Spleen (tissue), 11 donors: ENCODE measurements at regions not wholly inside any gene's neighbourhood (a gene's known extent, or its start where the extent isn't known, plus 50 kb on each side); places are given as distances from the start of the nearest gene placed in this dataset.

ENCODE experiments used
- DNase-seq: peaks from one replicate; pipeline ENCODE4 v3.0.0-alpha.2; 2020
- H3K27ac ChIP-seq, 8 donors: fragments of 200-600 bp; sonication (generic) in 7 of 8; 1 replicate in 4 of 8; 2 replicates in 4 of 8; pipeline versions ENCODE4 v1.5.0 to v1.8.0; 2016 to 2021; ENCODE audit warnings: inconsistent platforms in 4 of 8, mild to moderate bottlenecking in 4 of 8, moderate library complexity in 1 of 8
- H3K27me3 ChIP-seq, 7 donors: fragments of 200-600 bp; sonication (generic) in 6 of 7; replicated peaks in 1 of 7; 1 replicate in 4 of 7; 2 replicates in 3 of 7; pipeline versions ENCODE4 v1.5.0 to v1.8.0; 2016 to 2021; ENCODE audit warnings: inconsistent platforms in 3 of 7, mild to moderate bottlenecking in 1 of 7
- H3K36me3 ChIP-seq, 6 donors: fragments of 200-600 bp; sonication (generic) in 5 of 6; 1 replicate in 4 of 6; 2 replicates in 2 of 6; pipeline versions ENCODE4 v1.5.0 to v1.8.0; 2016 to 2021; ENCODE audit warnings: inconsistent platforms in 2 of 6
- H3K4me1 ChIP-seq, 6 donors: fragments of 200-600 bp; sonication (generic) in 5 of 6; 1 replicate in 3 of 6; 2 replicates in 3 of 6; pipeline versions ENCODE4 v1.5.0 to v1.8.0; 2016 to 2021; ENCODE audit warnings: inconsistent platforms in 3 of 6
- H3K4me3 ChIP-seq, 8 donors: fragments of 200-600 bp; sonication (generic) in 7 of 8; 1 replicate in 4 of 8; 2 replicates in 4 of 8; pipeline versions ENCODE4 v1.5.0 to v1.8.0; 2016 to 2021; ENCODE audit warnings: inconsistent platforms in 4 of 8, mild to moderate bottlenecking in 4 of 8, moderate library complexity in 2 of 8
- H3K9me3 ChIP-seq, 8 donors: fragments of 200-600 bp; sonication (generic) in 7 of 8; 1 replicate in 4 of 8; 2 replicates in 4 of 8; pipeline versions ENCODE4 v1.5.0 to v1.8.0; 2016 to 2021; ENCODE audit warnings: inconsistent platforms in 4 of 8
- CTCF ChIP-seq, 11 experiments: fragments of 200-600 bp in 7 of 11; fragments of 450-650 bp in 4 of 11; sonication (generic) in 4 of 11; IDR thresholded peaks in 8 of 11; conservative IDR thresholded peaks in 3 of 11; 1 replicate in 7 of 11; 2 replicates in 4 of 11; pipeline versions ENCODE4 v1.4.0 to v1.8.0; 2016 to 2021; ENCODE audit warnings: antibody characterized with exemption in 11 of 11, inconsistent platforms in 4 of 11, mild to moderate bottlenecking in 1 of 11
- POLR2A ChIP-seq, 3 donors: fragments of 450-650 bp; IDR thresholded peaks; one replicate each; pipeline ENCODE4 v1.5.1; 2017; ENCODE audit warnings: antibody characterized with exemption in 3 of 3, mild to moderate bottlenecking in 1 of 3
- POLR2AphosphoS5 ChIP-seq, 3 donors: sonication (generic); formaldehyde crosslinking; IDR thresholded peaks; one replicate each; pipeline ENCODE4 v1.5.1; 2017; ENCODE audit warnings: antibody characterized with exemption in 3 of 3
- WGBS, 5 donors: extraction: QIAGEN DNeasy Blood & Tissue Kit in 3 of 5; methylation state at CpG; one replicate each; pipeline versions ENCODE4 v1.1.5 to v1.1.7; 2013 to 2018; 5-methylcytosine and 5-hydroxymethylcytosine counted together
- intact Hi-C: fragments of 100-400 bp; cut with DNase I; formaldehyde crosslinking; loops from one replicate; pipeline ENCODE4 v1.15.0; 2023; ENCODE audit warnings: low total_unique reads
- donor health status: healthy with polysubstance abuse.
- donor health status: DM: no; HTN: no; CAD: no; lungs with moderate emphysema.
- donor health status: DM: no; HTN: no; CAD: no.
- donor health status: Bipolar disorder and iron deficiency.
- donor health status: healthy.
- donor health status: DM: no; HTN: no; CAD: no.
- donor health status: DM: yes; HTN: yes; CAD: no.

- no peaks in the 10 kb centered on the region for H3K36me3 ChIP-seq
- no peak overlapping the region for H3K27ac ChIP-seq
- 85 to 97% (median 90%) methylated on average over 1 of the region's 1 CpG for WGBS, 5 donors
- H3K9me3 ChIP-seq, result no peaks in the 10 kb centered on the region
- no peaks in the 10 kb centered on the region for H3K4me1 ChIP-seq
- TF ChIP-seq CTCF (IDR thresholded peaks at IDR 0.05 in 8 of 11, conservative IDR thresholded peaks at IDR 0.05 in 3 of 11) (no peak), POLR2AphosphoS5 (IDR thresholded peaks at IDR 0.05) (no peak), POLR2A (IDR thresholded peaks at IDR 0.05) (no peak)
- no peak for DNase-seq
- H3K4me3 ChIP-seq, result no peak overlapping the region
- no peaks in the 10 kb centered on the region for H3K27me3 ChIP-seq
- intact Hi-C loops, result no loop called here
Measured at GRCh38 chr5:20470997-20471396, 483.0 kb upstream of the CDH18 start.

DNA sequence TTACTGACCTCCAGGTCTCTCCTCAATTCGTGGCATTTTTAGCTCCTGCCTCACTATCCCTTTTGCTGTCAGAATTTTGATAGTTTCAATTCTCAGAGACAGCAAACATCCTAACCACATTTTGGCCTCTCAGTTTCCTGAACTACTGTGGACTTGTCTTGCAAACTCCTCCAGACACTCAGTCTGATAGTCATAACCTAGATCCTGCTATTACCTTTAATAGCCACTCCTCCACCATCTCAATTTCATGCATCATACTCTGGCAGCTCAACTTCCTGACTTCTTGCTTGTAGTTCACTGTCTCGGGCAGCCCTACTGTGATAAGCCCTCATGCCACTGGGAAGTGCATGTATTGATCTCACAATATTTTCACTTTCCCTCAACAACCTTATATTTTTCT lies 481.8 kb upstream of the CDH18 start:
- no peak for TF ChIP-seq POLR2AphosphoS5 (IDR thresholded peaks at IDR 0.05)
- no peak for TF ChIP-seq CTCF (IDR thresholded peaks at IDR 0.05 in 8 of 11, conservative IDR thresholded peaks at IDR 0.05 in 3 of 11)
- TF ChIP-seq POLR2A (IDR thresholded peaks at IDR 0.05), result no peak
- no peaks in the 10 kb centered on the region for H3K36me3 ChIP-seq
- H3K27me3 ChIP-seq, result no peaks in the 10 kb centered on the region
- no peaks in the 10 kb centered on the region for H3K4me1 ChIP-seq
- DNase-seq, result no peak
- no peak overlapping the region for H3K27ac ChIP-seq
- H3K4me3 ChIP-seq, result no peak overlapping the region
- no peaks in the 10 kb centered on the region for H3K9me3 ChIP-seq
- 48 to 68% (median 57%) methylated on average over 2 of the region's 2 CpGs for WGBS, 5 donors
- intact Hi-C loops, result no loop called here

- TF ChIP-seq POLR2AphosphoS5 (IDR thresholded peaks at IDR 0.05) (no peak), POLR2A (IDR thresholded peaks at IDR 0.05) (no peak)
- H3K4me1 ChIP-seq, result no peaks in the 10 kb centered on the region
- no peaks in the 10 kb centered on the region for H3K9me3 ChIP-seq
- H3K4me3 ChIP-seq, result no peak overlapping the region
- no peak for DNase-seq
- 80 to 90% (median 83%) methylated on average over 3 of the region's 3 CpGs for WGBS, 5 donors
- H3K27ac ChIP-seq, result no peak overlapping the region
- no peaks in the 10 kb centered on the region for H3K27me3 ChIP-seq
- intact Hi-C loops, result no loop called here
- no peaks in the 10 kb centered on the region for H3K36me3 ChIP-seq
Measured at GRCh38 chr5:20469390-20469789, 481.4 kb upstream of the CDH18 start.

GRCh38 chr5:20466512-20466911 lies 478.5 kb upstream of the CDH18 start:
- TF ChIP-seq POLR2AphosphoS5 (IDR thresholded peaks at IDR 0.05) (no peak), POLR2A (IDR thresholded peaks at IDR 0.05) (no peak), CTCF (IDR thresholded peaks at IDR 0.05 in 8 of 11, conservative IDR thresholded peaks at IDR 0.05 in 3 of 11) (no peak)
- H3K4me1 ChIP-seq, result no peaks in the 10 kb centered on the region
- intact Hi-C loops, result no loop called here
- no peaks in the 10 kb centered on the region for H3K36me3 ChIP-seq
- H3K4me3 ChIP-seq, result no peak overlapping the region
- H3K27me3 ChIP-seq, result no peaks in the 10 kb centered on the region
- 36 to 94% (median 91%) methylated on average over 1 of the region's 1 CpG for WGBS, 5 donors
- DNase-seq, result no peak
- no peaks in the 10 kb centered on the region for H3K9me3 ChIP-seq
- H3K27ac ChIP-seq, result no peak overlapping the region

GRCh38 chr5:20463206-20463605 lies 475.2 kb upstream of the CDH18 start:
- WGBS, 5 donors, result 54 to 72% (median 63%) methylated on average over 4 of the region's 4 CpGs
- DNase-seq, result no peak
- intact Hi-C loops, result no loop called here

More at GRCh38 chr5:20463206-20463605, 475.2 kb upstream of the CDH18 start:
- Histone ChIP-seq H3K4me1 (no peaks in the 10 kb centered on the region), H3K27ac (no peak overlapping the region), H3K4me3 (no peak overlapping the region), H3K27me3 (no peaks in the 10 kb centered on the region), H3K36me3 (no peaks in the 10 kb centered on the region), H3K9me3 (no peaks in the 10 kb centered on the region)
- TF ChIP-seq CTCF (IDR thresholded peaks at IDR 0.05 in 8 of 11, conservative IDR thresholded peaks at IDR 0.05 in 3 of 11) (no peak), POLR2AphosphoS5 (IDR thresholded peaks at IDR 0.05) (no peak), POLR2A (IDR thresholded peaks at IDR 0.05) (no peak)
